Body of pancreas (tissue), 4 donors: ENCODE measurements at regions not wholly inside any gene's neighbourhood (a gene's known extent, or its start where the extent isn't known, plus 50 kb on each side); places are given as distances from the start of the nearest gene placed in this dataset.

ENCODE experiments used
- POLR2A ChIP-seq, 3 donors: fragments of 450-650 bp; IDR thresholded peaks; one replicate each; pipeline ENCODE4 v1.6.1; 2016; ENCODE audit warnings: antibody characterized with exemption in 3 of 3, mild to moderate bottlenecking in 2 of 3
- TF ChIP-seq, protein P1 (sequence below), 7 experiments: fragments of 450-650 bp in 4 of 7; fragments of 200-600 bp in 3 of 7; sonication (generic) in 3 of 7; IDR thresholded peaks; one replicate each; pipeline ENCODE4 v1.5.1; 2016 to 2019; ENCODE audit warnings: antibody characterized with exemption in 7 of 7

DNA sequence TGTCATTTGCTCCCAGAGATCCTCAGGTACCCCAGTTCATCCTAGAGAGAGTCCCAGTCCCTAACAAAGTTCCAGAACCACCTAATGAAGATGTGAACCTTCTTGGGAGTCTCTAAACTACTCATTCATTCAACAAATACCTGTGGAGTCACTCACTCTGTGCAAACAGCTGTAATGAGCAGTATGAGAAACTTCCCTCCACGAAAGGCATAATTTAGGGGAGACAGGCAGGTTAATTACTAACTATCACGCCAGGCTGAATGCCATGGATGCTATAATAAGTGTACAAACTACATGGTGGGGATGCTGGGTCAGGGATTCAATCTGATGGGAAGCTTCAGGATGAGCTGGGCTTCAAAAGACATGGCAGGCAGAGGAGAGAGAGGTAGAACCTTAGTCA lies 70.1 kb upstream of the AFDN start:
- TF ChIP-seq, protein P1, sequence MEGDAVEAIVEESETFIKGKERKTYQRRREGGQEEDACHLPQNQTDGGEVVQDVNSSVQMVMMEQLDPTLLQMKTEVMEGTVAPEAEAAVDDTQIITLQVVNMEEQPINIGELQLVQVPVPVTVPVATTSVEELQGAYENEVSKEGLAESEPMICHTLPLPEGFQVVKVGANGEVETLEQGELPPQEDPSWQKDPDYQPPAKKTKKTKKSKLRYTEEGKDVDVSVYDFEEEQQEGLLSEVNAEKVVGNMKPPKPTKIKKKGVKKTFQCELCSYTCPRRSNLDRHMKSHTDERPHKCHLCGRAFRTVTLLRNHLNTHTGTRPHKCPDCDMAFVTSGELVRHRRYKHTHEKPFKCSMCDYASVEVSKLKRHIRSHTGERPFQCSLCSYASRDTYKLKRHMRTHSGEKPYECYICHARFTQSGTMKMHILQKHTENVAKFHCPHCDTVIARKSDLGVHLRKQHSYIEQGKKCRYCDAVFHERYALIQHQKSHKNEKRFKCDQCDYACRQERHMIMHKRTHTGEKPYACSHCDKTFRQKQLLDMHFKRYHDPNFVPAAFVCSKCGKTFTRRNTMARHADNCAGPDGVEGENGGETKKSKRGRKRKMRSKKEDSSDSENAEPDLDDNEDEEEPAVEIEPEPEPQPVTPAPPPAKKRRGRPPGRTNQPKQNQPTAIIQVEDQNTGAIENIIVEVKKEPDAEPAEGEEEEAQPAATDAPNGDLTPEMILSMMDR (IDR thresholded peaks at IDR 0.05) = no peak
- TF ChIP-seq POLR2A (IDR thresholded peaks at IDR 0.05) = no peak
